Liver (tissue), 8 donors: ENCODE measurements at regions not wholly inside any gene's neighbourhood (a gene's known extent, or its start where the extent isn't known, plus 50 kb on each side); places are given as distances from the start of the nearest gene placed in this dataset.

Experiments
- DNase-seq: peaks from one replicate; pipeline ENCODE4 v3.0.0-alpha.2; 2017; ENCODE audit warnings: low spot score
- H3K27ac ChIP-seq, 2 donors: one replicate each; pipeline ENCODE4 v1.7.0; 2013; ENCODE audit warnings: inconsistent platforms in 2 of 2, low read length in 2 of 2, control low read depth in 1 of 2, low read depth in 1 of 2, mild to moderate bottlenecking in 1 of 2
- H3K27me3 ChIP-seq, 4 donors: one replicate each; pipeline versions ENCODE4 v1.6.1 to v1.7.0; 2013; ENCODE audit warnings: low read length in 3 of 4, inconsistent platforms in 1 of 4, mild to moderate bottlenecking in 1 of 4, moderate library complexity in 1 of 4; ENCODE audit not compliant: control insufficient read depth in 4 of 4, insufficient read depth in 4 of 4
- H3K36me3 ChIP-seq, 4 donors: one replicate each; pipeline versions ENCODE4 v1.6.1 to v1.7.0; 2013; ENCODE audit warnings: low read length in 3 of 4, mild to moderate bottlenecking in 3 of 4, low read depth in 1 of 4, moderate library complexity in 1 of 4; ENCODE audit not compliant: control insufficient read depth in 4 of 4, insufficient read depth in 3 of 4
- H3K4me1 ChIP-seq, 4 donors: one replicate each; pipeline versions ENCODE4 v1.6.1 to v1.7.0; 2013; ENCODE audit warnings: low read length in 3 of 4, mild to moderate bottlenecking in 3 of 4, moderate library complexity in 1 of 4; ENCODE audit not compliant: control insufficient read depth in 4 of 4, insufficient read depth in 4 of 4
- H3K4me3 ChIP-seq, 3 donors: one replicate each; pipeline versions ENCODE4 v1.6.1 to v1.7.0; 2013; ENCODE audit warnings: low read length in 3 of 3, control low read depth in 1 of 3, low read depth in 1 of 3, mild to moderate bottlenecking in 1 of 3
- H3K9ac ChIP-seq, 2 donors: one replicate each; pipeline ENCODE4 v1.7.0; 2013; ENCODE audit warnings: low read length in 2 of 2, mild to moderate bottlenecking in 2 of 2, moderate library complexity in 2 of 2, control low read depth in 1 of 2, low read depth in 1 of 2
- H3K9me3 ChIP-seq, 4 donors: one replicate each; pipeline versions ENCODE4 v1.6.1 to v1.7.0; 2013; ENCODE audit warnings: low read length in 3 of 4; ENCODE audit not compliant: control insufficient read depth in 4 of 4
- EGR1 ChIP-seq, 2 donors: IDR thresholded peaks; 2 replicates each; pipeline ENCODE4 v1.6.1; 2016 to 2018; ENCODE audit warnings: antibody characterized with exemption in 2 of 2, low read depth in 2 of 2
- FOXA2 ChIP-seq: IDR thresholded peaks from 2 replicates; pipeline ENCODE4 v1.6.1; 2016; ENCODE audit warnings: antibody characterized with exemption
- GABPA ChIP-seq, 2 donors: IDR thresholded peaks in 1 of 2; conservative IDR thresholded peaks in 1 of 2; 2 replicates each; pipeline ENCODE4 v1.6.1; 2016; ENCODE audit warnings: antibody characterized with exemption in 2 of 2, mild to moderate bottlenecking in 1 of 2, moderate library complexity in 1 of 2
- HNF4A ChIP-seq, 2 donors: conservative IDR thresholded peaks; 2 replicates each; pipeline ENCODE4 v1.6.1; 2016; ENCODE audit warnings: antibody characterized with exemption in 2 of 2, mild to moderate bottlenecking in 2 of 2
- HNF4G ChIP-seq: IDR thresholded peaks from 2 replicates; pipeline ENCODE4 v1.6.1; 2016; ENCODE audit warnings: antibody characterized with exemption
- JUND ChIP-seq, 2 donors: IDR thresholded peaks; 2 replicates each; pipeline ENCODE4 v1.6.1; 2016; ENCODE audit warnings: antibody characterized with exemption in 2 of 2
- NR2F2 ChIP-seq: IDR thresholded peaks from 2 replicates; pipeline ENCODE4 v1.6.1; 2016; ENCODE audit warnings: antibody characterized with exemption
- RAD21 ChIP-seq, 2 donors: IDR thresholded peaks; 2 replicates each; pipeline ENCODE4 v1.6.1; 2016; ENCODE audit warnings: antibody characterized with exemption in 2 of 2, mild to moderate bottlenecking in 2 of 2
- RXRA ChIP-seq, 2 donors: IDR thresholded peaks; 2 replicates each; pipeline ENCODE4 v1.6.1; 2017 to 2018; ENCODE audit warnings: antibody characterized with exemption in 2 of 2, mild to moderate bottlenecking in 1 of 2
- SP1 ChIP-seq: IDR thresholded peaks from 2 replicates; pipeline ENCODE4 v1.6.1; 2018; ENCODE audit warnings: antibody characterized with exemption, mild to moderate bottlenecking
- TAF1 ChIP-seq: conservative IDR thresholded peaks from 2 replicates; pipeline ENCODE4 v1.6.1; 2016; ENCODE audit warnings: antibody characterized with exemption, mild to moderate bottlenecking
- WGBS: extraction: QIAGEN DNeasy Blood & Tissue Kit; methylation state at CpG from one replicate; pipeline ENCODE4 v1.1.7; 2013; 5-methylcytosine and 5-hydroxymethylcytosine counted together
- TF ChIP-seq, protein P1 (sequence below): IDR thresholded peaks from 2 replicates; pipeline ENCODE4 v1.6.1; 2016; ENCODE audit warnings: antibody characterized with exemption
- TF ChIP-seq, protein P2 (sequence below): IDR thresholded peaks from 2 replicates; pipeline ENCODE4 v1.6.1; 2016; ENCODE audit warnings: antibody characterized with exemption
- TF ChIP-seq, protein P3 (sequence below): IDR thresholded peaks from 2 replicates; pipeline ENCODE4 v1.6.1; 2016; ENCODE audit warnings: antibody characterized with exemption, mild to moderate bottlenecking
- TF ChIP-seq, protein P4 (sequence below): IDR thresholded peaks from 2 replicates; pipeline ENCODE4 v1.6.1; 2016; ENCODE audit warnings: antibody characterized with exemption
- TF ChIP-seq, protein P5 (sequence below): fragments of 150-350 bp; IDR thresholded peaks from 2 replicates; pipeline ENCODE4 v1.5.1; 2017; ENCODE audit warnings: improper control_type of control experiment, low read depth, low read length; ENCODE audit not compliant: missing input control
- donor health status: healthy.
- donor health status: healthy.
- donor health status: healthy.
- donor health status: healthy.
- donor health status: healthy.

DNA sequence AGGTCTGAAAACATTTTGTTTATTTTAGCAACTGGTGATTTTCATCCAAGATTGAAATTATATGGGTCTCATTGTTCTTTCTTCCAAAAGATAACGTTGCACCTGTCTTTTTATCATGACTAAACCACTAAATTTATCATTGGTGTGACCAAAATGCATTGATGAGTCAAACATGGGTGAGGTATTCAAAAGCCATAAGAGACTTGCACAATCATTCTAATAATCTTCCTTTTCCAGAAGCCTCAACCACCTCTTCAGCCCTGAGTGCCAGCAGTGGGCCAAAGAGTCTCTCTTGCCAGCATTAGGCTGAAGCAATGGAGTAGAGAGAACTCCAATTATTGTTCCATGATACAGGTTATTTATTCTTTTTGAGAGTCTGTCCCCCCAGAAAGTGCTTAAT is 198.9 kb downstream of the LURAP1L start:
- no peaks in the 10 kb centered on the region for H3K27me3 ChIP-seq
- no peaks in the 10 kb centered on the region for H3K9me3 ChIP-seq
- no peak for DNase-seq
- TF ChIP-seq SP1 (no peak), NR2F2 (no peak)
- no peak overlapping the region for H3K9ac ChIP-seq
- H3K4me3 ChIP-seq = no peak overlapping the region
- peaks cover 0 to 11% (median 9%) of the 10 kb centered on the region in 4 donors for H3K4me1 ChIP-seq
- peak overlapping the region; percentile 82 to 89 for H3K27ac ChIP-seq
- 21% methylated on average over 1 of the region's 1 CpG for WGBS
- H3K36me3 ChIP-seq = no peaks in the 10 kb centered on the region

DNA sequence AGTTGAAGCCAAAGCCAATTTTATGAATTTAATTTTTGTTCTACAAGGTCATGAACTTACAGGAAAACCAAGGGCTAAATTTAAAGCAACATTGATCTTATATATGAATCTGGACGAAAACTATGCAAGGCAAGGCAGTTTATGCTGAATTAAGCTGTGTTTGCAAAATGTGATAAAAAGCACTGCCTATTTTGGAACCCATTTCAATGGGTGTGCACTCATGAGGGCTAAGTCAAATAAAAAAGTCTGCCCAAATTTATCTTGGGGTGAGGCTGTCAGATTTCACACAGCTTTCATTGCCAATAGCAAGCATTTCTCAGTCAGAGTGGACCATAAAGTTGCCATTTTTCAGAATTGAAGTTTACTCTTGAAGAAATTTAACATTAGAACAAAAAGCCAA is 199.9 kb downstream of the LURAP1L start:
- 66% methylated on average over 1 of the region's 1 CpG for WGBS
- no peak overlapping the region for H3K27ac ChIP-seq
- H3K9ac ChIP-seq = no peak overlapping the region
- H3K9me3 ChIP-seq = no peaks in the 10 kb centered on the region
- H3K36me3 ChIP-seq = no peaks in the 10 kb centered on the region
- H3K27me3 ChIP-seq = no peaks in the 10 kb centered on the region
- H3K4me3 ChIP-seq = no peak overlapping the region
- H3K4me1 ChIP-seq = peaks cover 0 to 11% (median 9%) of the 10 kb centered on the region in 4 donors
- TF ChIP-seq, protein P1, sequence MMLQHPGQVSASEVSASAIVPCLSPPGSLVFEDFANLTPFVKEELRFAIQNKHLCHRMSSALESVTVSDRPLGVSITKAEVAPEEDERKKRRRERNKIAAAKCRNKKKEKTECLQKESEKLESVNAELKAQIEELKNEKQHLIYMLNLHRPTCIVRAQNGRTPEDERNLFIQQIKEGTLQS = no peak
- no peak for TF ChIP-seq EGR1 (IDR thresholded peaks at IDR 0.05; ENCODE audit: low read depth in 2 of 2)
- TF ChIP-seq RXRA (IDR thresholded peaks at IDR 0.05) = no peak
- no peak for TF ChIP-seq JUND (IDR thresholded peaks at IDR 0.05)
- no peak for TF ChIP-seq HNF4G
- TF ChIP-seq TAF1 = no peak
- TF ChIP-seq, protein P2, sequence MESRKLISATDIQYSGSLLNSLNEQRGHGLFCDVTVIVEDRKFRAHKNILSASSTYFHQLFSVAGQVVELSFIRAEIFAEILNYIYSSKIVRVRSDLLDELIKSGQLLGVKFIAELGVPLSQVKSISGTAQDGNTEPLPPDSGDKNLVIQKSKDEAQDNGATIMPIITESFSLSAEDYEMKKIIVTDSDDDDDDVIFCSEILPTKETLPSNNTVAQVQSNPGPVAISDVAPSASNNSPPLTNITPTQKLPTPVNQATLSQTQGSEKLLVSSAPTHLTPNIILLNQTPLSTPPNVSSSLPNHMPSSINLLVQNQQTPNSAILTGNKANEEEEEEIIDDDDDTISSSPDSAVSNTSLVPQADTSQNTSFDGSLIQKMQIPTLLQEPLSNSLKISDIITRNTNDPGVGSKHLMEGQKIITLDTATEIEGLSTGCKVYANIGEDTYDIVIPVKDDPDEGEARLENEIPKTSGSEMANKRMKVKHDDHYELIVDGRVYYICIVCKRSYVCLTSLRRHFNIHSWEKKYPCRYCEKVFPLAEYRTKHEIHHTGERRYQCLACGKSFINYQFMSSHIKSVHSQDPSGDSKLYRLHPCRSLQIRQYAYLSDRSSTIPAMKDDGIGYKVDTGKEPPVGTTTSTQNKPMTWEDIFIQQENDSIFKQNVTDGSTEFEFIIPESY = no peak
- no peak for TF ChIP-seq SP1
- TF ChIP-seq HNF4A (conservative IDR thresholded peaks at IDR 0.05) = no peak
- TF ChIP-seq, protein P3, sequence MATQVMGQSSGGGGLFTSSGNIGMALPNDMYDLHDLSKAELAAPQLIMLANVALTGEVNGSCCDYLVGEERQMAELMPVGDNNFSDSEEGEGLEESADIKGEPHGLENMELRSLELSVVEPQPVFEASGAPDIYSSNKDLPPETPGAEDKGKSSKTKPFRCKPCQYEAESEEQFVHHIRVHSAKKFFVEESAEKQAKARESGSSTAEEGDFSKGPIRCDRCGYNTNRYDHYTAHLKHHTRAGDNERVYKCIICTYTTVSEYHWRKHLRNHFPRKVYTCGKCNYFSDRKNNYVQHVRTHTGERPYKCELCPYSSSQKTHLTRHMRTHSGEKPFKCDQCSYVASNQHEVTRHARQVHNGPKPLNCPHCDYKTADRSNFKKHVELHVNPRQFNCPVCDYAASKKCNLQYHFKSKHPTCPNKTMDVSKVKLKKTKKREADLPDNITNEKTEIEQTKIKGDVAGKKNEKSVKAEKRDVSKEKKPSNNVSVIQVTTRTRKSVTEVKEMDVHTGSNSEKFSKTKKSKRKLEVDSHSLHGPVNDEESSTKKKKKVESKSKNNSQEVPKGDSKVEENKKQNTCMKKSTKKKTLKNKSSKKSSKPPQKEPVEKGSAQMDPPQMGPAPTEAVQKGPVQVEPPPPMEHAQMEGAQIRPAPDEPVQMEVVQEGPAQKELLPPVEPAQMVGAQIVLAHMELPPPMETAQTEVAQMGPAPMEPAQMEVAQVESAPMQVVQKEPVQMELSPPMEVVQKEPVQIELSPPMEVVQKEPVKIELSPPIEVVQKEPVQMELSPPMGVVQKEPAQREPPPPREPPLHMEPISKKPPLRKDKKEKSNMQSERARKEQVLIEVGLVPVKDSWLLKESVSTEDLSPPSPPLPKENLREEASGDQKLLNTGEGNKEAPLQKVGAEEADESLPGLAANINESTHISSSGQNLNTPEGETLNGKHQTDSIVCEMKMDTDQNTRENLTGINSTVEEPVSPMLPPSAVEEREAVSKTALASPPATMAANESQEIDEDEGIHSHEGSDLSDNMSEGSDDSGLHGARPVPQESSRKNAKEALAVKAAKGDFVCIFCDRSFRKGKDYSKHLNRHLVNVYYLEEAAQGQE = no peak
- TF ChIP-seq, protein P4, sequence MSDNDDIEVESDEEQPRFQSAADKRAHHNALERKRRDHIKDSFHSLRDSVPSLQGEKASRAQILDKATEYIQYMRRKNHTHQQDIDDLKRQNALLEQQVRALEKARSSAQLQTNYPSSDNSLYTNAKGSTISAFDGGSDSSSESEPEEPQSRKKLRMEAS = no peak
- TF ChIP-seq GABPA (IDR thresholded peaks at IDR 0.05 in 1 of 2, conservative IDR thresholded peaks at IDR 0.05 in 1 of 2) = no peak
- no peak for TF ChIP-seq RAD21 (IDR thresholded peaks at IDR 0.05)
- TF ChIP-seq NR2F2 = no peak
- DNase-seq = no peak

DNA sequence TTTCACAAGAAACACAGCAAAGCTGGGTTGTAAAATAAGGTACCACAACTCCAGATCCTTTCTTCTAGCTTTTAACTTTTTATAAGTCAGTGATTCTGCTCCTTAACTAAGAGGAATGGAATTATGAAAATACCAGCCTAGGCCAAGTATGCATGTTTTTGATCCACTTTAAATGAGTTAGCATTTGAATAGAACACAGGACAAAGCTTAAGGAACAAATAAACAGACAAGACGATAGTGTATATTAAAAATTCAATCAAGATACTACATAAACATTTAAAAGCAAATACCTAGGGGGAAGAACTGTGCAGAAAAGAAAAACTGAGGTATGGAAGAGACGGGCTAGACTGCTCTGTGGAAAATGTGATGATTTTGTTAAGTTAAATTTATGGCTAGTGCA is 200.7 kb downstream of the LURAP1L start:
- H3K9me3 ChIP-seq = no peaks in the 10 kb centered on the region
- no peaks in the 10 kb centered on the region for H3K36me3 ChIP-seq
- H3K27me3 ChIP-seq = no peaks in the 10 kb centered on the region
- no peak overlapping the region for H3K27ac ChIP-seq
- H3K9ac ChIP-seq = no peak overlapping the region
- H3K4me1 ChIP-seq = peaks cover 1 to 17% (median 10%) of the 10 kb centered on the region in 4 donors
- no peak overlapping the region for H3K4me3 ChIP-seq
- DNase-seq = no peak
- TF ChIP-seq FOXA2 (no peak), JUND (IDR thresholded peaks at IDR 0.05) (no peak), EGR1 (IDR thresholded peaks at IDR 0.05; ENCODE audit: low read depth in 2 of 2) (no peak), NR2F2 (no peak), HNF4A (conservative IDR thresholded peaks at IDR 0.05) (no peak)
- TF ChIP-seq, protein P3 = no peak
- TF ChIP-seq, protein P5, sequence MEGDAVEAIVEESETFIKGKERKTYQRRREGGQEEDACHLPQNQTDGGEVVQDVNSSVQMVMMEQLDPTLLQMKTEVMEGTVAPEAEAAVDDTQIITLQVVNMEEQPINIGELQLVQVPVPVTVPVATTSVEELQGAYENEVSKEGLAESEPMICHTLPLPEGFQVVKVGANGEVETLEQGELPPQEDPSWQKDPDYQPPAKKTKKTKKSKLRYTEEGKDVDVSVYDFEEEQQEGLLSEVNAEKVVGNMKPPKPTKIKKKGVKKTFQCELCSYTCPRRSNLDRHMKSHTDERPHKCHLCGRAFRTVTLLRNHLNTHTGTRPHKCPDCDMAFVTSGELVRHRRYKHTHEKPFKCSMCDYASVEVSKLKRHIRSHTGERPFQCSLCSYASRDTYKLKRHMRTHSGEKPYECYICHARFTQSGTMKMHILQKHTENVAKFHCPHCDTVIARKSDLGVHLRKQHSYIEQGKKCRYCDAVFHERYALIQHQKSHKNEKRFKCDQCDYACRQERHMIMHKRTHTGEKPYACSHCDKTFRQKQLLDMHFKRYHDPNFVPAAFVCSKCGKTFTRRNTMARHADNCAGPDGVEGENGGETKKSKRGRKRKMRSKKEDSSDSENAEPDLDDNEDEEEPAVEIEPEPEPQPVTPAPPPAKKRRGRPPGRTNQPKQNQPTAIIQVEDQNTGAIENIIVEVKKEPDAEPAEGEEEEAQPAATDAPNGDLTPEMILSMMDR = no peak
- 82% methylated on average over 2 of the region's 2 CpGs for WGBS
